ENCODE measurements at regions not wholly inside any gene's neighbourhood (a gene's known extent, or its start where the extent isn't known, plus 50 kb on each side); places are given as distances from the start of the nearest gene placed in this dataset.
A peak's percentile ranks its signal among the peaks of the same experiment; 100 is the strongest.

- no peak for DNase-seq (ENCODE audit: low spot score)
- H3K4me3 ChIP-seq: peak overlapping the region; percentile 61
- TF ChIP-seq CTCF (IDR thresholded peaks at IDR 0.05): no peak
- peak overlapping the region; percentile 28 to 76 for H3K27ac ChIP-seq
Observed at GRCh38 chr4:53908661-53909078, 155.7 kb downstream of the CHIC2 start.

DNA sequence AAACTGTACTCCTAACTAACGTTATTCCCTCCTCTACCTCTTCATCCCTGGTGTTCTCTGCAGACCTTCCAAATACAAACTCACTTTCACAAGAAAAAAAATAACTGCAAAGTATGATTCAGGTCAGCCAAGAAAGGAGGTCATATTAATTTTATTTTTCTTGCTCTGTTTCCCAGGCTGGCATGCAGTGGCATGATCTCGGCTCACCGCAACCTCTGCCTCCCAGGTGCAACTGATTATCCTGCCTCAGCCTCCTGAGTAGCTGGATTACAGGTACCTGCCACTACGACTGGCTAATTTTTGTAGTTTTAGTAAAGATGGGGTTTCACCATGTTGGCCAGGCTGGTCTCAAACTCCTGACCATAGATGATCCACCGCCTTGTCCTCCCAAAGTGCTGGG lies 156.6 kb downstream of the CHIC2 start:
- peak overlapping the region; percentile 28 to 76 for H3K27ac ChIP-seq
- TF ChIP-seq CTCF (IDR thresholded peaks at IDR 0.05): no peak
- no peak overlapping the region for H3K4me3 ChIP-seq
- DNase-seq (ENCODE audit: low spot score): no peak

GRCh38 chr4:53906606-53907190 lies 157.7 kb downstream of the CHIC2 start:
- no peak overlapping the region for H3K27ac ChIP-seq
- peak overlapping the region; percentile 69 for H3K4me3 ChIP-seq
- no peak for TF ChIP-seq CTCF (IDR thresholded peaks at IDR 0.05)
- DNase-seq (ENCODE audit: low spot score): no peak

DNA sequence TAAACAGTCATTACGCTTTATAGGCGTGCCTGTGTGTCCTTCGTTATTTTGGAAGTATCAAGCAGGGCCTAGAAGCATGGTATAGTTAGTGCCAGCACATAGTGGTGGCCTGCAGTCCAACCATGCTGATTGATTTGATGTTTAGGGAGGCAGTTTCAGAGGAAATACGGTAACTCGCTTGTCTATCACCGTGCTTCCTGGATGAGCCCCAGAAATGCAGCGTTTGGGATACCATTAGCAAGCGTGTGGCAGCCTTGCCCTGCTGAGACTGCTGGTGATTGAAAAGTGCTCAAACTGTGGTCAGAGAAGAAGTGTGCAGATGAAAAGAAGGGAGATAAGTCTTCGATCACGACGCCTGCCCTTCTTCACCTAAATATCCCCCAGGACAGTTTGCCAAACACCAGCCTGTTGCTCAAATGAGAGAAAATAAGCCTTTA lies 158.4 kb downstream of the CHIC2 start:
- DNase-seq (ENCODE audit: low spot score): no peak
- H3K27ac ChIP-seq: peak overlapping the region in 1 of 2 donors; percentile 80
- TF ChIP-seq CTCF (IDR thresholded peaks at IDR 0.05): no peak
- H3K4me3 ChIP-seq: peak overlapping the region; percentile 69

DNA sequence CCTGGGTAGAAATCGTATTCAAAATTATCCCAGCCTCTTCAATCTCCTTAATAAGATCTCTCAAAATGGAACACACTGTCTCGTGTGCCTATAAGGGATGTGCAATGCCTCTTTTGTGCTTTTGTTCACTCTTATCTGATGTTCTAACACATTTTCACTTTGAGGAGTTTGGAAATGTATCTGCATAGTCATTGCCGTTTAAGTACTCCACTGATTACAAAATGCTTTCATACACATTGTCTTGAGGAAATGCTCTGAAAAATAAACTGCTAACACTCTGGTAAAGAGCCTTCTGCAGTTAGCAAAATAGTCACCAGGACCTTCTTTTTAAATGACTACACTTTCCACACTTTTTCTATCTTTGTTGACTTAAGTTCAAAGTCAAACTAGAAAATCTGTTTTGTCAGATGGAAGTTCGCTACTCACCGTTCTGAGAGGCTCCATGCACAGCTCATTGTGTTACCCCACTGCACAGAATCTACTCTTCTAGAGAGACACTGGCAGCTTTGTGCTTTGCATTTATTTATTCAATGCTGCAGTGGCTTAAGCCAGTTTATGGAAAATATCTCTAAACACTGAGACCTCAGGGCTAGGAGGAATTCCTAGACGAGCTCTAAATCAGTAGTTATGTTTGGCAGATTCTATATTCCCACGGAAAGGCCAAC lies 159.0 kb downstream of the CHIC2 start:
- Histone ChIP-seq H3K27ac (peak overlapping the region in 1 of 2 donors; percentile 80), H3K4me3 (peak overlapping the region; percentile 69)
- TF ChIP-seq CTCF (IDR thresholded peaks at IDR 0.05): no peak
- DNase-seq (ENCODE audit: low spot score): no peak

DNA sequence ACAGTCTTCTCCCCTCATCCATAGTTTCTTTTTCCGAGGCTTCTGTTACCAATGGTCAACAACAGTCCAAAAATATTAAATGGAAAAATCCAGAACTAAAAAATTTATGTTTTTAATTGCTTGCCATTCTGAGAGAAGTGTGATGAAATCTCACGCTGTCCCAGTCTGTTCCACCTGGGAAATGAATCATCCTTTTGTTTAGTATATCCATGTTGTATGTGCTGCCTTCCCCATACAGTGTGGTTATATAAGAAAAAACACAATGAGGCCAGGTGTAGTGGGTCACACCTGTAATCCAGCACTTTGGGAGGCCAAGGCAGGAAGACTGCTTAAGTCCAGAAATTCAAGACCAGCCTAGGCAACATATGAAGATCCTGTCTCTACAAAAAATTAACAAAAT lies 161.6 kb downstream of the CHIC2 start:
- no peak overlapping the region for H3K4me3 ChIP-seq
- no peak overlapping the region for H3K27ac ChIP-seq
- no peak for DNase-seq (ENCODE audit: low spot score)
- TF ChIP-seq CTCF (IDR thresholded peaks at IDR 0.05): no peak

DNA sequence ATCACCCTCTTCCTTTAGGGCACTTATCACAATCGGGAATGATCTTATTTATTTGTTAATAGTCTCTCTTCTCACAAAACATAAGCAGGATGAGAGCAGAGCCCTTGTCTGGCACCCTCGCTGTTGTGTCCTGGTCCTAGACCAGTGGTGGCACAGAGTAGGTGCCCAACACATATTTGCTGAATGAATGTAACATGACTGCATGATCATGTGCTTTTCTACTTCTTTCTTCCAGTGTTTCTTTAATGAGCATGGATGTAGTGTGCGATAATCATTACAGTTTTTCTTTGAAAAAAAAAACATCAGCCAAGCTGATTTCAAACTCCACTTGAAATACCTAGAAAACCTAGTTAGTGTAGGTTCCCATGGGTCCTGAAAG lies 164.1 kb downstream of the CHIC2 start:
- no peak for TF ChIP-seq CTCF (IDR thresholded peaks at IDR 0.05)
- H3K4me3 ChIP-seq: no peak overlapping the region
- DNase-seq (ENCODE audit: low spot score): no peak
- peak overlapping the region; percentile 68 to 72 for H3K27ac ChIP-seq
